ENCODE measurements at regions not wholly inside any gene's neighbourhood (a gene's known extent, or its start where the extent isn't known, plus 50 kb on each side); places are given as distances from the start of the nearest gene placed in this dataset.

DNA sequence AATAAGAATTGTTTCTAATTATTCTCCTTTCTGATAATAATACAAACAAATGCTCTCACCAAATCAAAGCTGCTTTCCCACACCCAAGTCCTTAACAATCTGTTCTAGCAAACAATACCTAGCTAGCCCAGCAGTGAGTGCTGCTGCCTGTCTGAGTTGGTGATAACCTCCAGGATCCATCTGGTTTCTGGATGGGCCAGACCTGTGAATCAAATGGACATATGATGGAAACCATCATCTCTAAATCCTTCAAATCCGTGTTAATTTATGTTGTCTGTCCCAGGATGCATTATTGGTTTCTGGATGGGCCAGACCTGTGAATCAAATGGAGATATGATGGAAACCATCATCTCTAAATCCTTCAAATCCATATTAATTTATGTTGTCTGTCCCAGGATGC, 1230.0 kb downstream of the AMY1C start:
- Histone ChIP-seq H3K4me3 (ENCODE audit: low read length) (no peak overlapping the region), H3K4me2 (ENCODE audit: low read depth, low read length, poor library complexity, severe bottlenecking) (no peak overlapping the region), H3K4me1 (ENCODE audit: low read length) (no peaks in the 10 kb centered on the region), H3K27ac (ENCODE audit: low read length) (no peak overlapping the region), H3K79me2 (ENCODE audit: low read length) (no peaks in the 10 kb centered on the region), H3K9me2 (replicated peaks; ENCODE audit: insufficient read depth, low read length) (no peaks in the 10 kb centered on the region), H4K20me1 (ENCODE audit: insufficient read depth, low read depth, low read length) (no peaks in the 10 kb centered on the region), H2AFZ (ENCODE audit: low read length) (no peak overlapping the region), H3K9me3 (ENCODE audit: low read length) (peaks cover 38% of the 10 kb centered on the region), H3K36me3 (ENCODE audit: insufficient read depth, low read length) (no peaks in the 10 kb centered on the region), H3K9ac (ENCODE audit: low read length) (no peak overlapping the region), H3K27me3 (ENCODE audit: low read length) (no peaks in the 10 kb centered on the region)
- DNase-seq: no peak

DNA sequence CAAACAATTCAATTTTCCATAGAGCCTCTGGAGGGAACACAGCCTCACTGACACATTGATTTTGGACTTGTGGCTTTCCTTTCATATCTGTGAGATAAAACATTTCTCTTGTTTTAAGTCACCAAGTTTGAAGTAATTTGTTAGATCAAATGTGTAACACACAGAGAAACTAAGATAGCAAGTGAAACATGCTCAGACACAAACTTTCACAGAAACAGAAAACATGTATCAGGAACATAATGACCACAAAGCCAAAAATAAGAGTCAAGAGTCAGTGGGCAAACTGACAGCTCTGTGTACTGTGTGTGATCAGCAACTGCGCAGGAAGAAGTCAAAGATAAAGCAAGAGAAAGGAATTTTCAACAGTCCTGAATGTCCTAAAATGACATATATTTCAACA, 1237.5 kb downstream of the AMY1C start:
- Histone ChIP-seq H3K4me1 (ENCODE audit: low read length) (no peaks in the 10 kb centered on the region), H3K4me3 (ENCODE audit: low read length) (no peak overlapping the region), H2AFZ (ENCODE audit: low read length) (no peak overlapping the region), H3K9me2 (replicated peaks; ENCODE audit: insufficient read depth, low read length) (no peaks in the 10 kb centered on the region), H3K4me2 (ENCODE audit: low read depth, low read length, poor library complexity, severe bottlenecking) (no peak overlapping the region), H3K36me3 (ENCODE audit: insufficient read depth, low read length) (no peaks in the 10 kb centered on the region), H3K27me3 (ENCODE audit: low read length) (no peaks in the 10 kb centered on the region), H4K20me1 (ENCODE audit: insufficient read depth, low read depth, low read length) (no peaks in the 10 kb centered on the region), H3K9ac (ENCODE audit: low read length) (no peak overlapping the region), H3K9me3 (ENCODE audit: low read length) (peaks cover 31% of the 10 kb centered on the region), H3K27ac (ENCODE audit: low read length) (no peak overlapping the region), H3K79me2 (ENCODE audit: low read length) (no peaks in the 10 kb centered on the region)
- no peak for DNase-seq

DNA sequence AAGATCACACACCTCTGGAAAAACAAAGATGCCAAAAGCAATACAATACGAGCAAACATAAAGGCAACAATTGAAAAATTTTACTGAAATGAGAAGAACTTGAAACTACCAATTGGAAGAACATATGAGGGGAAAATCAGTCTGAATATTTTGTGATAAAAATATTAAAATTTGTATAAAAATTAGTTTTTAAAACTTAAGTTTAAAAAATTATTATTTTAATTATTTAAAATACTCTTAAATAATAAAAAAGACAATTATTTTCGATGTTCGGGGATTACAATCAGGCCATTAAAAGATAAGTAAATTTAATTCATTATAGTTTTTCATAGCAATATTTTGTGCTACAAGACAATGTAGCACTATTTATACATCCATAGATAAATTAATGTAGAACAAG, 1239.3 kb downstream of the AMY1C start:
- Histone ChIP-seq H3K4me1 (ENCODE audit: low read length) (no peaks in the 10 kb centered on the region), H3K9me2 (replicated peaks; ENCODE audit: insufficient read depth, low read length) (no peaks in the 10 kb centered on the region), H3K27me3 (ENCODE audit: low read length) (no peaks in the 10 kb centered on the region), H3K79me2 (ENCODE audit: low read length) (no peaks in the 10 kb centered on the region), H3K4me3 (ENCODE audit: low read length) (no peak overlapping the region), H2AFZ (ENCODE audit: low read length) (no peak overlapping the region), H3K9me3 (ENCODE audit: low read length) (peaks cover 29% of the 10 kb centered on the region), H3K4me2 (ENCODE audit: low read depth, low read length, poor library complexity, severe bottlenecking) (no peak overlapping the region), H4K20me1 (ENCODE audit: insufficient read depth, low read depth, low read length) (no peaks in the 10 kb centered on the region), H3K27ac (ENCODE audit: low read length) (no peak overlapping the region), H3K9ac (ENCODE audit: low read length) (no peak overlapping the region), H3K36me3 (ENCODE audit: insufficient read depth, low read length) (no peaks in the 10 kb centered on the region)
- DNase-seq: no peak

DNA sequence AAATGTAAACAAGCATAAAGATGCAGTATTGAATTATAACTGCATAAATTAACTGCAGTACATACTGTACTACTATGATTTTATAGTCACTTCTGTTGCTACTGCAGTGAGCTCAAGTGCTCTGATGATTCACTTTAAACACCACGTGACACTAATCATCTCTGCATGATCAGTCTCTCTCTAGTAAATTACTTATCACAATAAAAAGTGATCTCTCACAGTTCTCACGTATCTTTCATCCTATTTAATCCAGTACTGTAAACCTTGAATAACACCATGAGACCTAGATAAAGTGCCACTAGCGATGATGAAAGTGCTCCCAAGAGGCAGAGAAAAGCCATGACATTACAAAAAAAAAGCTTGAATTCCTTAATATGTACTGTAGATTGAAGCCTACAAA, 1242.0 kb downstream of the AMY1C start:
- no peaks in the 10 kb centered on the region for H3K79me2 ChIP-seq (ENCODE audit: low read length)
- H3K4me3 ChIP-seq (ENCODE audit: low read length): no peak overlapping the region
- H3K9ac ChIP-seq (ENCODE audit: low read length): no peak overlapping the region
- no peaks in the 10 kb centered on the region for H3K36me3 ChIP-seq (ENCODE audit: insufficient read depth, low read length)
- no peak overlapping the region for H3K4me2 ChIP-seq (ENCODE audit: low read depth, low read length, poor library complexity, severe bottlenecking)
- H4K20me1 ChIP-seq (ENCODE audit: insufficient read depth, low read depth, low read length): no peaks in the 10 kb centered on the region
- no peak for DNase-seq
- peaks cover 37% of the 10 kb centered on the region for H3K9me3 ChIP-seq (ENCODE audit: low read length)
- no peaks in the 10 kb centered on the region for H3K27me3 ChIP-seq (ENCODE audit: low read length)
- no peak overlapping the region for H2AFZ ChIP-seq (ENCODE audit: low read length)
- H3K9me2 ChIP-seq (replicated peaks; ENCODE audit: insufficient read depth, low read length): no peaks in the 10 kb centered on the region
- no peaks in the 10 kb centered on the region for H3K4me1 ChIP-seq (ENCODE audit: low read length)
- H3K27ac ChIP-seq (ENCODE audit: low read length): no peak overlapping the region

DNA sequence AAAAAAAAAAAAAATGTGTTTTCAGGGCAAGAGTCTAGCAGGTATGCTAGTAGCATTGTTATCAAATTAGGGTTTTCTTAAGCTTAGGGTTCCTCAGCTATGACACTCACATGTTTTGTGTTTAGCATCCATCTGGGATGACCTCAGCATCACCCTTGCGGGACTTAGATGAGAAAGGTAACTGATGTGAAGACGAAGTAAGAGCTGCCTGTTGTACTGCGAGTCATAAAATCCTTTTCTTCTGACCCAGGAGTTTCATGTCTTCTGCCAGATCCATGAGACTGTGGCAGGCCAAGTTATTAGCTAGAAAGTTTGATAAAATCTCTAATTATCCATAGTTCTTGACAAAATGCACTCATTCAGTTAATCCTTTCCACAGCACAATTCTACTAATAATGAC, 1251.1 kb downstream of the AMY1C start:
- no peak overlapping the region for H3K4me3 ChIP-seq (ENCODE audit: low read length)
- H3K9me3 ChIP-seq (ENCODE audit: low read length): peaks cover 31% of the 10 kb centered on the region
- H3K79me2 ChIP-seq (ENCODE audit: low read length): no peaks in the 10 kb centered on the region
- H3K4me2 ChIP-seq (ENCODE audit: low read depth, low read length, poor library complexity, severe bottlenecking): no peak overlapping the region
- no peaks in the 10 kb centered on the region for H3K36me3 ChIP-seq (ENCODE audit: insufficient read depth, low read length)
- H3K4me1 ChIP-seq (ENCODE audit: low read length): no peaks in the 10 kb centered on the region
- no peak overlapping the region for H3K27ac ChIP-seq (ENCODE audit: low read length)
- no peak overlapping the region for H2AFZ ChIP-seq (ENCODE audit: low read length)
- no peaks in the 10 kb centered on the region for H3K27me3 ChIP-seq (ENCODE audit: low read length)
- H4K20me1 ChIP-seq (ENCODE audit: insufficient read depth, low read depth, low read length): no peaks in the 10 kb centered on the region
- H3K9ac ChIP-seq (ENCODE audit: low read length): no peak overlapping the region
- no peak for DNase-seq
- no peaks in the 10 kb centered on the region for H3K9me2 ChIP-seq (replicated peaks; ENCODE audit: insufficient read depth, low read length)

DNA sequence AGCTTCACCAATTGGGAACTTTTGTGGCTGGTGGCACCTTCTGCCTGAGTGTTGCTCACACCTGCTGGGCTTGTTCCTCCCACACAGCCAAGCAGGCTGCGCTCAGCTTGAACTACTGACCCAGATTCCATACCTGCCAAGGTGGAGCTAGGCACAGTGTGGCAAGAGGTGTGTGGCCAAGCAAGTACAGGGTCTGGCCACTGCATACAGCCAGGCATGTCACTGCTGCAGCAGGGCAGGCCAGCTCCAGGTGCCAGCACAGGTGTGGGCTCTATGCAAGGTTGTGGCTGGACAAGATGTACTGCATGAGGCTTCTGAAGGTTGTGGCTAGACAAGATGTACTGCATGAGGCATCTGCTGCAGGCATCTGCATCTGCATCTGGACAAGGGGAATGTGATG, 1254.8 kb downstream of the AMY1C start:
- Histone ChIP-seq H3K79me2 (ENCODE audit: low read length) (no peaks in the 10 kb centered on the region), H3K4me1 (ENCODE audit: low read length) (no peaks in the 10 kb centered on the region), H2AFZ (ENCODE audit: low read length) (no peak overlapping the region), H4K20me1 (ENCODE audit: insufficient read depth, low read depth, low read length) (no peaks in the 10 kb centered on the region), H3K36me3 (ENCODE audit: insufficient read depth, low read length) (no peaks in the 10 kb centered on the region), H3K4me2 (ENCODE audit: low read depth, low read length, poor library complexity, severe bottlenecking) (no peak overlapping the region), H3K9ac (ENCODE audit: low read length) (no peak overlapping the region), H3K9me3 (ENCODE audit: low read length) (peaks cover 22% of the 10 kb centered on the region), H3K9me2 (replicated peaks; ENCODE audit: insufficient read depth, low read length) (no peaks in the 10 kb centered on the region), H3K27me3 (ENCODE audit: low read length) (no peaks in the 10 kb centered on the region), H3K27ac (ENCODE audit: low read length) (no peak overlapping the region), H3K4me3 (ENCODE audit: low read length) (no peak overlapping the region)
- no peak for DNase-seq

DNA sequence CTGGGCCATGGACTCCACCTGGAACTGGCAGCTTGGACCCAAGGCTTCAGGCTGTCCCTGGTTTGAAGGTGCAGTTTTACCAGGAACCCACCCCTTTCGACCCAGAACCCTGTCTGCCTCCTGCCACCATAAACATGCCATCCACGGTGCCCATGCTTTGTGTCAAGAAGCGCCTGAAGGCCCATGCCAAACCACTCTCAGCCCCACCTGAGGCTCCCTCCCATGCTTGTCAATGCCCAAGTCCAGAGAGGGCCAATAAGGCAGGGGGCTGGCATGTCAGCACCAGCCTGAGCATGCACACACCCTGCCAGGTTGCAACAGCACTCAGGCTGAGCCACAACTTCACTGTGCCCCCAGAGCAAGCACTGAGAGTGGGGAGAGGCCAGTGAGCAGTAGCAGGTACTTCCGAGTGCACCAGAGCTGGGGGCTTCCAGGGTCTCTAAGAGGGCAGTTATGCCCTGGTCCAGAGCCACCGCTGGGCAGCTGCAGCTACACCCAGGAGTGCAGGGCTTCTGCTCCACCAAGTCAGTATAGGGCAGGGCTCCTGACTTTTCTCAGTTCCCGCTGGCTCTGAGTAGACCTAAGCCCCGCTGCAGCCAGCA, 1256.0 kb downstream of the AMY1C start:
- H3K36me3 ChIP-seq (ENCODE audit: insufficient read depth, low read length): no peaks in the 10 kb centered on the region
- H3K27me3 ChIP-seq (ENCODE audit: low read length): no peaks in the 10 kb centered on the region

DNA sequence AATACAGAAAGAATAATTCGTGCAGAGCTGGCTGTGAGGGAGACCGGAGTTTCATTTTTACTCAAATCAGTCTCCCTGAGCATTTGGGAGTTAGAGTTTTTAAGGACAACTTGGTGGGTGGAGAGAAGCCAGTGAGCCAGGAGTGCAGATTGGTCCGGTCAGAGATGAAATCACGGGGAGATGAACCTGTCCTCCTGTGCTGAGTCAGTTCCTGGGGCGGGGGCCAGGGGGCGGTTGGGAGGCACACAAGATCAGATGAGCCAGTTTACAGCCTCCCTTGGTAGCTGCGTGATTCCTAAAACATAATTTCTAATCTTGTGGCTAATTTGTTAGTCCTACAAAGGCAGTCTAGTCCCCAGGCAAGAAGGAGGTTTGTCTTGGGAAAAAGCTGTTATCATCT, 1267.9 kb downstream of the AMY1C start:
- no peaks in the 10 kb centered on the region for H3K9me2 ChIP-seq (replicated peaks; ENCODE audit: insufficient read depth, low read length)
- no peak overlapping the region for H2AFZ ChIP-seq (ENCODE audit: low read length)
- no peak overlapping the region for H3K4me2 ChIP-seq (ENCODE audit: low read depth, low read length, poor library complexity, severe bottlenecking)
- H3K9me3 ChIP-seq (ENCODE audit: low read length): peaks cover 17% of the 10 kb centered on the region
- no peaks in the 10 kb centered on the region for H3K4me1 ChIP-seq (ENCODE audit: low read length)
- no peak overlapping the region for H3K27ac ChIP-seq (ENCODE audit: low read length)
- no peaks in the 10 kb centered on the region for H3K27me3 ChIP-seq (ENCODE audit: low read length)
- no peak overlapping the region for H3K4me3 ChIP-seq (ENCODE audit: low read length)
- no peaks in the 10 kb centered on the region for H3K36me3 ChIP-seq (ENCODE audit: insufficient read depth, low read length)
- H3K9ac ChIP-seq (ENCODE audit: low read length): no peak overlapping the region
- no peak for DNase-seq
- H3K79me2 ChIP-seq (ENCODE audit: low read length): no peaks in the 10 kb centered on the region
- no peaks in the 10 kb centered on the region for H4K20me1 ChIP-seq (ENCODE audit: insufficient read depth, low read depth, low read length)

More for the DNA sequence above, 1256.0 kb downstream of the AMY1C start:
- Histone ChIP-seq H3K9ac (ENCODE audit: low read length) (no peak overlapping the region), H3K4me1 (ENCODE audit: low read length) (no peaks in the 10 kb centered on the region), H3K4me3 (ENCODE audit: low read length) (no peak overlapping the region), H2AFZ (ENCODE audit: low read length) (no peak overlapping the region), H4K20me1 (ENCODE audit: insufficient read depth, low read depth, low read length) (no peaks in the 10 kb centered on the region), H3K27ac (ENCODE audit: low read length) (no peak overlapping the region), H3K9me3 (ENCODE audit: low read length) (peaks cover 17% of the 10 kb centered on the region), H3K79me2 (ENCODE audit: low read length) (no peaks in the 10 kb centered on the region), H3K4me2 (ENCODE audit: low read depth, low read length, poor library complexity, severe bottlenecking) (no peak overlapping the region), H3K9me2 (replicated peaks; ENCODE audit: insufficient read depth, low read length) (no peaks in the 10 kb centered on the region)
- no peak for DNase-seq

DNA sequence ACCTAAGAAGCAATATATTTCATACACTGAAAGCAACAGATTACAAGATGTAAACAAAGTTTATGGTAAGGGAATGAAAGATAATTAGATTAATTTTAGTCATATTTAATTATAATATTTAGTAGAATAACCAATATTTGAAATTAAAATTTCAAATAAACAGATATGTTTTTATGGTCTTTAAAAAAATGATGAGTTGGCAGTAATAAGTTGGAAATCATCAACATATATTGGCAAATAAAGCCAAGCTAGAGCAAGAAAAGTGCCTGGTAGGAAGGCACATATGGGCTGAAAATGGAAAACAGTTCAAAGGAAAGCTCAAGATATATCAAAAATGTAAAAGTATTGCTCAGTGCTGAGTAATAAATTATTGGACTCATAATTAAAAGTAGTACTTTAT, 1274.0 kb downstream of the AMY1C start:
- H4K20me1 ChIP-seq (ENCODE audit: insufficient read depth, low read depth, low read length): no peaks in the 10 kb centered on the region
- H3K9ac ChIP-seq (ENCODE audit: low read length): no peak overlapping the region
- H3K4me3 ChIP-seq (ENCODE audit: low read length): no peak overlapping the region
- no peak overlapping the region for H2AFZ ChIP-seq (ENCODE audit: low read length)
- H3K4me2 ChIP-seq (ENCODE audit: low read depth, low read length, poor library complexity, severe bottlenecking): no peak overlapping the region
- no peaks in the 10 kb centered on the region for H3K27me3 ChIP-seq (ENCODE audit: low read length)
- H3K9me2 ChIP-seq (replicated peaks; ENCODE audit: insufficient read depth, low read length): no peaks in the 10 kb centered on the region
- H3K79me2 ChIP-seq (ENCODE audit: low read length): no peaks in the 10 kb centered on the region
- H3K4me1 ChIP-seq (ENCODE audit: low read length): no peaks in the 10 kb centered on the region
- no peaks in the 10 kb centered on the region for H3K36me3 ChIP-seq (ENCODE audit: insufficient read depth, low read length)
- no peak overlapping the region for H3K27ac ChIP-seq (ENCODE audit: low read length)
- DNase-seq: no peak
- peaks cover 28% of the 10 kb centered on the region for H3K9me3 ChIP-seq (ENCODE audit: low read length)

All from Karpas-422 (cell line).